ENCODE measurements at regions not wholly inside any gene's neighbourhood (a gene's known extent, or its start where the extent isn't known, plus 50 kb on each side); places are given as distances from the start of the nearest gene placed in this dataset.

DNA sequence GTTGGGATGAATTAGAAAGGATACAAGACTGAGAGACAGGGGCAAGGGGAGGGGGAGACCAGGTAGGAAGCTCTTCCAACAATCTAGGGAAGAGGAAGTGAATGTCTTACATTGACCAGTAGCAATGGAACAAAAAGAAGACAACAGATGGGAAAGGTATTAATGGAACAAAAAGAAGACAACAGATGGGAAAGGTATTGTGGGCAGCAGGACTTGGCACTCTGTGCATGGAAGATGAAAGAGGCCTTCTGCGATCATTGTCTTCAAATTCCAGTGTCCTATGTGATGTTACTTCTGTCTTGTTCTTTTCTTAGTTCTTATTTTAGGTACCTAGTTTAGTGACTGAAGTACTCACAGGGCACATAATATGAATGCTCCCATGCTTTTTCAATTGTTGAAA is 161.8 kb downstream of the PALM2AKAP2 start:
- Histone ChIP-seq H3K9ac (ENCODE audit: low read length in 3 of 3) (no peak overlapping the region), H3K9me3 (ENCODE audit: control insufficient read depth in 2 of 3, insufficient read depth in 1 of 3, low read length in 3 of 3) (no peaks in the 10 kb centered on the region), H3K4me3 (ENCODE audit: low read length in 3 of 3) (no peak overlapping the region), H3K27me3 (ENCODE audit: control insufficient read depth, insufficient read depth, low read length) (no peaks in the 10 kb centered on the region), H3K36me3 (ENCODE audit: control insufficient read depth in 2 of 3, insufficient read depth in 3 of 3, low read length in 3 of 3) (no peaks in the 10 kb centered on the region), H3K4me1 (ENCODE audit: control insufficient read depth in 2 of 3, insufficient read depth in 2 of 3, low read depth in 1 of 3, low read length in 3 of 3) (peaks cover 0 to 7% (median 0%) of the 10 kb centered on the region in 3 donors), H3K27ac (ENCODE audit: low read depth in 2 of 2, low read length in 2 of 2) (no peak overlapping the region)
- FAIRE-seq = no peak
- TF ChIP-seq, protein P1, sequence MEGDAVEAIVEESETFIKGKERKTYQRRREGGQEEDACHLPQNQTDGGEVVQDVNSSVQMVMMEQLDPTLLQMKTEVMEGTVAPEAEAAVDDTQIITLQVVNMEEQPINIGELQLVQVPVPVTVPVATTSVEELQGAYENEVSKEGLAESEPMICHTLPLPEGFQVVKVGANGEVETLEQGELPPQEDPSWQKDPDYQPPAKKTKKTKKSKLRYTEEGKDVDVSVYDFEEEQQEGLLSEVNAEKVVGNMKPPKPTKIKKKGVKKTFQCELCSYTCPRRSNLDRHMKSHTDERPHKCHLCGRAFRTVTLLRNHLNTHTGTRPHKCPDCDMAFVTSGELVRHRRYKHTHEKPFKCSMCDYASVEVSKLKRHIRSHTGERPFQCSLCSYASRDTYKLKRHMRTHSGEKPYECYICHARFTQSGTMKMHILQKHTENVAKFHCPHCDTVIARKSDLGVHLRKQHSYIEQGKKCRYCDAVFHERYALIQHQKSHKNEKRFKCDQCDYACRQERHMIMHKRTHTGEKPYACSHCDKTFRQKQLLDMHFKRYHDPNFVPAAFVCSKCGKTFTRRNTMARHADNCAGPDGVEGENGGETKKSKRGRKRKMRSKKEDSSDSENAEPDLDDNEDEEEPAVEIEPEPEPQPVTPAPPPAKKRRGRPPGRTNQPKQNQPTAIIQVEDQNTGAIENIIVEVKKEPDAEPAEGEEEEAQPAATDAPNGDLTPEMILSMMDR (IDR thresholded peaks at IDR 0.05; ENCODE audit: borderline replicate concordance, extremely low read depth, insufficient read depth) = no peak
- intact Hi-C loops (cut with DNase I) = no loop called here
- DNase-seq = no peak

DNA sequence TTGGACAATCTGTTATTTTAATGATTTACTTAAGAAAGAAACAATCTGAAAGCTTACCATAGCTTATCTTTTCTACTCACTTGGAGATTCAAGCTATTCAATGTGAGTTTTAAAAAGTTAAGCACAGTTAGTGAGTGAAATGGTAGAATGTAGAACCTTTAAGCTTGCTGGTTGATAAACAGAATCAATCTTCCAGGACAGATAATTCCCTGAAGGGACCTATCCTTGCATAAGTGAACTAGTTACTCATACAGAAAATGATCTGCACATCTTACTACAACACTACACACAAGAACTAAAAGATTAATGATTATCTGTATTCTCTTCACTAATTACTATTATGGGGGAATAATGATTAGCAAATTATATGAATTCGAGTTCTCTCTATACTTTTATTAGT is 165.6 kb downstream of the PALM2AKAP2 start:
- intact Hi-C loops (cut with DNase I) = no loop called here
- no peaks in the 10 kb centered on the region for H3K27me3 ChIP-seq (ENCODE audit: control insufficient read depth, insufficient read depth, low read length)
- no peak for FAIRE-seq
- TF ChIP-seq, protein P1 (IDR thresholded peaks at IDR 0.05; ENCODE audit: borderline replicate concordance, extremely low read depth, insufficient read depth) = no peak
- H3K27ac ChIP-seq (ENCODE audit: low read depth in 2 of 2, low read length in 2 of 2) = no peak overlapping the region
- H3K4me1 ChIP-seq (ENCODE audit: control insufficient read depth in 2 of 3, insufficient read depth in 2 of 3, low read depth in 1 of 3, low read length in 3 of 3) = peaks cover 0 to 7% (median 2%) of the 10 kb centered on the region in 3 donors
- H3K9me3 ChIP-seq (ENCODE audit: control insufficient read depth in 2 of 3, insufficient read depth in 1 of 3, low read length in 3 of 3) = no peaks in the 10 kb centered on the region
- no peaks in the 10 kb centered on the region for H3K36me3 ChIP-seq (ENCODE audit: control insufficient read depth in 2 of 3, insufficient read depth in 3 of 3, low read length in 3 of 3)
- no peak overlapping the region for H3K4me3 ChIP-seq (ENCODE audit: low read length in 3 of 3)
- no peak overlapping the region for H3K9ac ChIP-seq (ENCODE audit: low read length in 3 of 3)
- DNase-seq = no peak

DNA sequence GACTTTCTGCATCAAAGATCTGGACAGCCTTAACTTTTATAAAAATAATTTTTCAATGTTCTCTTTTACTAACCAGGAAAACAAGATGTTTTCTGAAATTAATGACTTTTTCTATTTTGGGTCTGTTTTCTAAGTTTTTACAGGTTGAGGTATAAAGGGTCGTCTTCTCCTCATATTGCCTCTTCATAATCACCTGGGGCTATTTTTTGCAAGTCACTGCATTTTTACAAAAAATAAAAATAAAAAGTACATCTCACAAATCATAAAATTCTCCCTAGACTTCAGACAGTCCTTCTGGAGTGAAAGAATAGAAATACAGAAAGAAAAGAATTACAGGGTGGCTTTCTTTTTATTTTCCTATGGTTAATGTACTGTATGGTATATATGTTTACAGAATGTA is 168.5 kb downstream of the PALM2AKAP2 start:
- intact Hi-C loops (cut with DNase I) = no loop called here
- TF ChIP-seq, protein P1 (IDR thresholded peaks at IDR 0.05; ENCODE audit: borderline replicate concordance, extremely low read depth, insufficient read depth) = no peak
- Histone ChIP-seq H3K27ac (ENCODE audit: low read depth in 2 of 2, low read length in 2 of 2) (no peak overlapping the region), H3K9me3 (ENCODE audit: control insufficient read depth in 2 of 3, insufficient read depth in 1 of 3, low read length in 3 of 3) (no peaks in the 10 kb centered on the region), H3K4me3 (ENCODE audit: low read length in 3 of 3) (no peak overlapping the region), H3K4me1 (ENCODE audit: control insufficient read depth in 2 of 3, insufficient read depth in 2 of 3, low read depth in 1 of 3, low read length in 3 of 3) (peaks cover 0 to 18% (median 4%) of the 10 kb centered on the region in 3 donors), H3K9ac (ENCODE audit: low read length in 3 of 3) (no peak overlapping the region), H3K27me3 (ENCODE audit: control insufficient read depth, insufficient read depth, low read length) (no peaks in the 10 kb centered on the region), H3K36me3 (ENCODE audit: control insufficient read depth in 2 of 3, insufficient read depth in 3 of 3, low read length in 3 of 3) (no peaks in the 10 kb centered on the region)
- no peak for DNase-seq
- FAIRE-seq = no peak

Data from kidney (tissue), 13 donors.